Stomach (tissue), 8 donors: ENCODE measurements at regions not wholly inside any gene's neighbourhood (a gene's known extent, or its start where the extent isn't known, plus 50 kb on each side); places are given as distances from the start of the nearest gene placed in this dataset.

Source experiments
- DNase-seq, 2 donors: peaks; one replicate each; pipeline versions ENCODE4 v3.0.0 to v3.0.0-alpha.2; 2013 to 2019
- H3K27ac ChIP-seq, 5 donors: fragments of 200-600 bp in 4 of 5; sonication (generic) in 4 of 5; one replicate each; pipeline ENCODE4 v1.5.1; 2013 to 2019; ENCODE audit warnings: mild to moderate bottlenecking in 1 of 5, moderate library complexity in 1 of 5
- H3K27me3 ChIP-seq, 3 donors: fragments of 200-600 bp; sonication (generic); one replicate each; pipeline ENCODE4 v1.5.1; 2017 to 2019; ENCODE audit warnings: mixed run types in 1 of 3
- H3K36me3 ChIP-seq, 4 donors: fragments of 200-600 bp; sonication (generic); 1 replicate in 3 of 4; 2 replicates in 1 of 4; pipeline ENCODE4 v1.5.1; 2016 to 2019
- H3K4me1 ChIP-seq, 4 donors: fragments of 200-600 bp; sonication (generic); one replicate each; pipeline ENCODE4 v1.5.1; 2016 to 2019
- H3K4me3 ChIP-seq, 4 donors: fragments of 200-600 bp; sonication (generic) in 3 of 4; one replicate each; pipeline ENCODE4 v1.5.1; 2016 to 2019; ENCODE audit warnings: mild to moderate bottlenecking in 1 of 4
- H3K9me3 ChIP-seq, 4 donors: fragments of 200-600 bp; sonication (generic); one replicate each; pipeline ENCODE4 v1.5.1; 2016 to 2019
- CTCF ChIP-seq, 7 experiments: fragments of 450-650 bp in 4 of 7; fragments of 200-600 bp in 3 of 7; sonication (generic) in 3 of 7; IDR thresholded peaks; one replicate each; pipeline ENCODE4 v1.5.1; 2016 to 2019; ENCODE audit warnings: antibody characterized with exemption in 7 of 7, control low read depth in 2 of 7, mild to moderate bottlenecking in 1 of 7
- EP300 ChIP-seq: sonication (generic); formaldehyde crosslinking; IDR thresholded peaks from one replicate; pipeline ENCODE4 v1.6.1; 2017; ENCODE audit warnings: antibody characterized with exemption
- POLR2A ChIP-seq, 4 donors: fragments of 450-650 bp; IDR thresholded peaks; one replicate each; pipeline ENCODE4 v1.6.1; 2016; ENCODE audit warnings: antibody characterized with exemption in 4 of 4, control low read depth in 2 of 4, mild to moderate bottlenecking in 1 of 4, moderate library complexity in 1 of 4
- POLR2AphosphoS5 ChIP-seq, 3 donors: sonication (generic); formaldehyde crosslinking; IDR thresholded peaks; one replicate each; pipeline ENCODE4 v1.6.1; 2016; ENCODE audit warnings: antibody characterized with exemption in 3 of 3
- WGBS, 5 donors: extraction: QIAGEN DNeasy Blood & Tissue Kit in 3 of 5; methylation state at CpG; one replicate each; pipeline versions ENCODE4 v1.1.5 to v1.1.7; 2013 to 2018; 5-methylcytosine and 5-hydroxymethylcytosine counted together
- intact Hi-C: fragments of 100-400 bp; cut with DNase I; formaldehyde crosslinking; loops from one replicate; pipeline ENCODE4 v1.15.1; 2023; ENCODE audit warnings: low total_unique reads
- donor health status: healthy with polysubstance abuse.
- donor health status: Bipolar disorder and iron deficiency.
- donor health status: healthy.

GRCh38 chrX:107502316-107502715, 52.9 kb downstream of the FRMPD3 start:
- TF ChIP-seq EP300 = no peak
- TF ChIP-seq CTCF (IDR thresholded peaks at IDR 0.05) = no peak
- no peak for TF ChIP-seq POLR2AphosphoS5 (IDR thresholded peaks at IDR 0.05)
- no peak for TF ChIP-seq POLR2A (IDR thresholded peaks at IDR 0.05)
- Histone ChIP-seq H3K27ac (no peak overlapping the region), H3K4me3 (no peak overlapping the region), H3K27me3 (peaks cover 0 to 36% (median 26%) of the 10 kb centered on the region in 3 donors), H3K36me3 (no peaks in the 10 kb centered on the region), H3K4me1 (peaks cover 0 to 11% (median 9%) of the 10 kb centered on the region in 4 donors), H3K9me3 (peaks cover 0 to 8% (median 3%) of the 10 kb centered on the region in 4 donors)
- intact Hi-C loops = no loop called here
- 51 to 66% (median 57%) methylated on average over 4 of the region's 4 CpGs for WGBS, 5 donors
- no peak for DNase-seq

GRCh38 chrX:107504006-107504405, 54.6 kb downstream of the FRMPD3 start:
- WGBS, 5 donors = 61 to 85% (median 78%) methylated on average over 3 to 4 of the region's 4 CpGs
- Histone ChIP-seq H3K9me3 (peaks cover 0 to 19% (median 8%) of the 10 kb centered on the region in 4 donors), H3K36me3 (no peaks in the 10 kb centered on the region), H3K4me3 (no peak overlapping the region), H3K4me1 (peaks cover 0 to 14% (median 11%) of the 10 kb centered on the region in 4 donors), H3K27ac (no peak overlapping the region), H3K27me3 (peaks cover 0 to 51% (median 42%) of the 10 kb centered on the region in 3 donors)
- no peak for TF ChIP-seq EP300
- no peak for TF ChIP-seq CTCF (IDR thresholded peaks at IDR 0.05)
- TF ChIP-seq POLR2AphosphoS5 (IDR thresholded peaks at IDR 0.05) = no peak
- no peak for TF ChIP-seq POLR2A (IDR thresholded peaks at IDR 0.05)
- intact Hi-C loops = no loop called here
- no peak for DNase-seq

- Histone ChIP-seq H3K27ac (no peak overlapping the region), H3K9me3 (peaks cover 0 to 23% (median 9%) of the 10 kb centered on the region in 4 donors), H3K36me3 (no peaks in the 10 kb centered on the region), H3K4me3 (no peak overlapping the region), H3K4me1 (peaks cover 0 to 14% (median 11%) of the 10 kb centered on the region in 4 donors), H3K27me3 (peaks cover 0 to 56% (median 45%) of the 10 kb centered on the region in 3 donors)
- TF ChIP-seq POLR2A (IDR thresholded peaks at IDR 0.05) (no peak), POLR2AphosphoS5 (IDR thresholded peaks at IDR 0.05) (no peak), EP300 (no peak), CTCF (IDR thresholded peaks at IDR 0.05) (no peak)
- 30 to 58% (median 40%) methylated on average over 2 of the region's 2 CpGs for WGBS, 5 donors
- intact Hi-C loops = no loop called here
- DNase-seq = no peak
Measured at GRCh38 chrX:107505223-107505622, 55.8 kb downstream of the FRMPD3 start.

GRCh38 chrX:107506596-107507031, 57.2 kb downstream of the FRMPD3 start:
- Histone ChIP-seq H3K27me3 (peaks cover 0 to 58% (median 45%) of the 10 kb centered on the region in 3 donors), H3K36me3 (no peaks in the 10 kb centered on the region), H3K4me1 (peaks cover 0 to 14% (median 11%) of the 10 kb centered on the region in 4 donors), H3K9me3 (peaks cover 0 to 23% (median 9%) of the 10 kb centered on the region in 4 donors), H3K4me3 (peak overlapping the region in 3 of 4 donors; percentile 23 to 33 (median 28)), H3K27ac (no peak overlapping the region)
- WGBS, 5 donors = 1 to 33% (median 9%) methylated on average over 10 to 29 of the region's 29 CpGs
- TF ChIP-seq POLR2AphosphoS5 (IDR thresholded peaks at IDR 0.05) = no peak
- no peak for TF ChIP-seq CTCF (IDR thresholded peaks at IDR 0.05)
- TF ChIP-seq EP300 = no peak
- no peak for TF ChIP-seq POLR2A (IDR thresholded peaks at IDR 0.05)
- DNase-seq = peak in 1 of 2 donors; percentile 10
- intact Hi-C loops = no loop called here
